Activated naive CD4-positive, alpha-beta T cell treated with anti-CD3 and anti-CD28 coated beads, Interleukin-2, amount 50 U/mL, for 16 hours (primary cell): ENCODE measurements at regions not wholly inside any gene's neighbourhood (a gene's known extent, or its start where the extent isn't known, plus 50 kb on each side); places are given as distances from the start of the nearest gene placed in this dataset.
"Not testable (repeated sequence)": the region's sequence is repeated elsewhere in the genome, so short reads cannot be mapped to it uniquely, and the experiment has no call there.

Experiments
- DNase-seq: peaks from one replicate; pipeline ENCODE4 v3.0.0-alpha.2; 2020

DNA sequence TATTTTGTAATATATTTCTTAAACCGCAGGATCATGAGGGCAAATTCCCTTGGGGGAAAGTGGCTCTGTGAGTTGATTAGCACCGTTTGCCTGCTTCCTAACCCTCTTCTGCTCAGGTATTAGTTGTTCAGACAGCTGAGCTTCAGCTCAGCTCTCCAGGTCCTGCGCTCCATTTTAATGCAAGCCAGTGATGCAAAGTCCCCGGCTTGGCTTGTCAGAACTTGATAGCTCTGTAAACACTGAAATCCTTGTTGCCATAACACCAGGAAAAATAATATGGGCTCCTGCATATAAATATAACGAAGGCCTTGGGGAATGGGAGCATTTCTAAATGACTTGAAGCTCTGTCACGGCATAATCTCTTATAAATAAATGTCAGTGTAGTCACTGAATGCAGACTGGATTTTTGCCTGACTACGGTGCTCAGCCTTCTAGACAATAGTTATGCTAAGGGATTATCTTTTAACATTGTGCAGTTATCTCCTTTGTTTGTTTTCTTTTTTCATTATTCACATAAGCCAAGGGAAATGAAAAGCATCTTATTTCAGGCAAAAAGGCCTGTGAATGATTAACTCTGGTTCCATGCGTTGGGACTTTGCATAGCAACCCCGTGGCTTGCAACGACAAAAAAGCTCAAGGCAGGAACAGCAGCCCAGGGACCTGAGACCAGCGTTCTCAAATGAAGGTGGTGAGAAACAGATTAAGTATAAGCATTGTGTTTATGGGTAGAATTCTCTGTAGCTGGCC, 253.2 kb downstream of the SPRY1 start:
- no peak for DNase-seq

DNA sequence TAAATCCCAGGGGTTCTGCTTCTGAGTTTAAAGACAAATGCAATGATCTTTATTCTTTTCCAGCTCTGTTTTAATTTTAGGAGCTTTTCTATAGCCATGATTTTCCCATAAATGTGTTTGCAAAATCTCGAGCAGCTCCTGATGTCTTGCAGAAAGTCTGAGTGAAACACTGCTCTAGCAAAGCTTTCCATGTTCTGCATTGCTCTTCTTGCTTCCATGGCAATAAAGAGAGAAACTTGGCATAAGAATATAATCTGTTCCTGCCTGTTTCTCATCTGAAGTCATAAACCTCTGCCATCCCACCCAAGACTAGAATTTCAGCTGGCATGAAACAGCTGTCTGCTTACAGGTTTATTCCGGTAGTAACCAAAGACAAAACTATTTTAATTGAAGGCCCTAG, 254.5 kb downstream of the SPRY1 start:
- DNase-seq: no peak

DNA sequence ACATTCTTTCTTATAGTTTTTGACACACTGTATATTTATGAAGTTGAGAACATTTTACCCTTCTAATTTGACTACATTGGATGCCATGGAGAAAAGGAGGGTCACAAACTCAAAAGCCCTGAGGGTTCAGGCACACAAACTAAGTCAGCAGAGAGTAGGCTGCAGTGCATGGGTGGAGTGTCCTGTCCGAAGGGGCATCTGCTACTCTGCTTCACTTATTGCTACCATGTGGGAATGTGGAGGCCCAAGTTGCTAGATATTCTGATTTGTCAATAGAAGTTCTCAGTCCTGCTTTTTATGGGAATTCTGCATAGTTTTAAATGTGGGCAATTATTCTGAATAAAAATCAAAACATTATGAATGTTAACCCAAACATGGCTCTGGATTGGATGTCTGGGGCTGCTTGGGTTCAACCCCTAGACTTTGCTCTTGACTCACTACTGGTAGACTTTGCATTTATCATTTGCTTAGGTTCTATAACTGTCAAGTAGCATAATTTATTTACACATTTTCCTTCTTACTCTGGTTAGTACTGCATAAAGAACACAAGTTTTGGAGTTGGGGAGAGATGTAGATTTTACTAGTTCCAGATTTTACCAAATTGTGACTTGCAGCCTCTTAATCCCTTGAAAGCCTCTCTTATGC, 255.1 kb downstream of the SPRY1 start:
- DNase-seq: no peak

DNA sequence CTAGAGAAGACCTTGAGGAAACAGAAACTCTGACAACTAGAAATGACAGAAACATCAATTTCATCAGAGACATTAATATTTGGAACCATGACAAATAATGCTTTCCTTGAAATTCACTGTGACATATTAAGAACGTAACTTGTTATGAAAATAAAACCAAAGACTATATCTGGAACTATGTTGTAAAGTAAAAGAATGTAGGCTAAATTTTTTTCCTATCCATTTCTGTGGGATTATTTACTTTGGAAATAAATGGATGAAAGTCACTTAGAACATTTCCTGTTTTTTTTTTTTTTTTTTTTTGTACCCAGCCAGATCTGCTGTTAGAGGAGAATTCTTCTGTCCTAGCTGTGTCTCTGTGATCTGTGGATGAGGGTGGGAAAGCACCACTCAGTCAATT, 255.9 kb downstream of the SPRY1 start:
- DNase-seq: no peak

DNA sequence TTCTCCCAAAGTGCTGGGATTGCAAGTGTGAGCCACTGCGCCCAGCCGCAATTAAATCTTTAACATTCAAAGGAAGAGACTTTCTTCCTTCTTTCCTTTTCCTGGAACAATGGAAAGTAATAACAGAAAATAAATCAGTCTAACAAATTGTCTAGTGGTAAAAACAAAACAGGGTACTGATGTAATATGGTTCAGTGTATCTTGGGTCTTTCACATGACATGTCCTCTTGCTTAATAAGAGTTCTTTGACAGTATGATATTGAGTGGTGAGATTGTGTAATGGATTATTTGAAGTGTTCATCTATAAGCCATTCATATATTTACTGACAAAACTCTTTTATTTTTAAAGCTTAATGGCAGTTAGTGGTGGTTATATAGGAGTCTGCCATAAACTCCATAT, 256.6 kb downstream of the SPRY1 start:
- DNase-seq: no peak

DNA sequence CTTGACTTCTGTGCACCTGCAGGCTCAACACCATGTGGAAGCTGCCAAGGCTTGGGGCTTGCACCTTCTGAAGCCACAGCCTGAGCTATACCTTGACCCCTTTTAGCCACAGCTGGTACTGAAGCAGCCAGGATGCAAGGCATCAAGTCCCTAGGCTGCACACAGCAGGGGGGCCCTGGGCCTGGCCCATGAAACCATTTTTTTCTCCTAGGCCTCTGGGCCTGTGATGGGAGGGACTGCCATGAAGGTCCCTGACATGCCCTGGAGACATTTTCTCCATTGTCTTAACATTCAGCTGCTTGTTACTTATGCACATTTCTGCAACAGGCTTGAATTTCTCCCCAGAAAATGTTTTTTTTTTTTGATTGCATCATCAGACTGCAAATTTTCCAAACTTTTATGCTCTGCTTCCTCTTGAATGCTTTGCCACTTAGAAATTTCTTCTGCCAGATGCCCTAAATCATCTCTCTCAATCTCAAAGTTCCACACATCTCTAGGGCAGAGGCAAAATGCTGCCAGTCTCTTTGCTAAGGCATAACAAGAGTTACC, 260.2 kb downstream of the SPRY1 start:
- DNase-seq: not testable (repeated sequence)

DNA sequence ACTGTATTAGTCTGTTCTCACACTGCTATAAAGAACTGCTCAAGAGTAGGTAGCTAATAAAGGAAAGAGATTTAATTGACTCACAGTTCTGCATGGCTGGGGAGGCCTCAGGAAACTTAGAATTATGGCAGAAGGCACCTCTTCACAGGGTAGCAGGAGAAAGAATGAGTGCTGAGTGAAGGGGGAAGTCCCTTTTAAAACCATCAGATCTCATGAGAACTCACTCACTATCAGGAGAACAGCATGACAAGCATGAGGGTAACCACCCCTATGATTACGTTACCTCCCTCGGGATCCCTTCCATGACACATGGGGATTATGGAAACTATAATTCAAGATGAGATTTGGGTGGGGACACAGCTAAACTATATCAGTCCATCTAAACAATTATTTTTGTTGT, 261.0 kb downstream of the SPRY1 start:
- not testable (repeated sequence) for DNase-seq

DNA sequence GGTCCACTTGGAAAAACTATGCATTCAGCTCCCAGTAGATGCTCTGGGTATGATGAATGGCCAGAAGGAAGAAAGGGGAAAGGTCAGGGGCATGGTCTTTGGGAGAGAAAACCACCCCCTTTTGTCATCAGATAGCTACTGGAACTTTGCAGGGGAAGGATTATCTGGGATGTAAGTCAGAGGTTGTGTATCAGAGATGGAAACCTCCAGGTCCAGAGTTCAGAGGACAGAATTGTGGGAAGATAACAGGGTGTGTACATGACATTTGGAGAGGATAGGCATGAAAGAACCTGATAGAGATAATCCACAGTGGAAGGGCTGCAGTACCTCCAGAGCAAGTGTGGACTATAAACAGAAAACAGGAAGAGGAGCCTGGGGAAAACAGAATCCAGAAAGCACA, 262.7 kb downstream of the SPRY1 start:
- no peak for DNase-seq

DNA sequence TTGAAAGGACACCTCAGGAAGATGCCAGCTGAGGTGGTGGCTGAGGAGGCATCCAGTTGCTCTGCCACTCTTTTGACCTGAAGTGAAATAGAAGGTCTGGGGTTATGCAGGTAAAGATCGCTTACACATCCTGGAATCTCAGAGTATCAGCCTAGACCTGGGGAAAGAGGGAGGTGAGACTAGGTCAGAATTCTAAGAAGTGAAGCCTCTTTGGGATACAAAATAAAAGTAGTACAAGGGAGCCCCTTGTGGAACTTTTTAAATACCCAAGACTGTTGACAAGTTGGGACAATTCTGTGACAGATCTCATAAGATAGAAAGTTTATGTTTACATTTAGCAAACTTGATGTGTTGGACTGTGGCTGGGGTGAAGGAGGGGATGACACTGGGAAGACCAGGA, 263.1 kb downstream of the SPRY1 start:
- DNase-seq: no peak

DNA sequence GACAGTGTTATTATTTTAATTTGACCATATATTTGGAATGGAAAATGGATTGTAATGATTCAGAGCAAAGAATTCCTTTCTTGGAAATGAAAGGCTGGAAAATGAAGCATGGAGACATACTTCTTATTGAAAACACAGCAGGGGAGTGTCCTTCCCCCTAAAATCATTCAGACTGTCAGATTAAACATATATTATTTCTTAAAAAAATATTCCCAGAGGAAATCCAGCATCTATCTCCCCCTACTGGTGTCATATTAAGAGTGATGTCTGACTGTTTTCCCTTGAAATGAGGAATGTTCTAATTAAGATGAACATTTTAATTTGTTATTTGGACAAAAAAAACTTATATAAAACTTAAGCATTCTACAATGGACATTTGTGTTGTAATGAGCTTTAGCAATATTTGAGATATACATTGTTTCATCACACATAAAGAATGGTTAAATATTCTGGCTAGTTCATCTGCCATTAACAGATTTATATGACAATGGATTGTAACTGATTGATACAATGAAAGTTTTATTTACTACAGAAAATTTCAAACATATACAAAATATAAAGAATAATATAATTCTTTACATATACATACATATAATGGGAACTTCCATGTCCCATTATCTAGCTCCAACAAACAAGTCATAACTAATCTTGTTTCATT, 264.6 kb downstream of the SPRY1 start:
- DNase-seq: no peak

DNA sequence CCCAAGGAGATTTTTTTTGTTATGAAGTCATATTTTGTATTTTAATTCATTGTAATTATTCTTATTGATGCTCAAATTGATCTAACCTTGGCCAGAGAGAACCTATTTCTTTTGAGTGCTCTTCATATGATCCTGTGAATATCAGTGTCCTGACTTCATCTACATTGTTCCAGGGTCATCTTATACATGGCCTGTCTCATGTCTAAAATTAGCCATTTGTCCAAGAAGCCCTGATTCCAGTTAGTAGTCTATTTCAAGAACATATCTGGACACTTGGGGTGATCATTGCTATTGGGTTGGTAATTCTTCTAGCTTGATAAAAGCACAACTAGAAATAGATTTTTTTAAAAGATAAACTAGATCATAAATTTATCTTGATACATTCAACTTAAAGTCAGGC, 266.2 kb downstream of the SPRY1 start:
- DNase-seq: no peak

DNA sequence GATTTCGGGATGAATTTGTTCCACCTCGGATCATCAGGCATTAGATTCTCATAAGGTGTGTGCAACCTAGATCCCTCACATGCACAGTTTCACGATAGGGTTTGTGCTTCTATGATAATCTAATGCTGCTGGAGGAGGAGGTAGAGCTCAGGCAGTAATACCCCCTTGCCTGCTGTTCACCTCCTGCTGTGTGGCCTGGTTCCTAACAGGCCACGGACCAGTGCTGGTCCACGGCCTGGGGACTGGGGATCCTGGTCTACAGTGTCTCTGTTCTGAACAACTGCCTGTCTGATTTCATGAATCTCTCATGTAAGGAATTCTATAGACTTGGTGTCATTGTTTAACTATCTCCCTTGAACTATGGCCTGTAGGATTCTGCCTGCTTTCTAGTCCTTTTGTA, 269.9 kb downstream of the SPRY1 start:
- DNase-seq: no peak

DNA sequence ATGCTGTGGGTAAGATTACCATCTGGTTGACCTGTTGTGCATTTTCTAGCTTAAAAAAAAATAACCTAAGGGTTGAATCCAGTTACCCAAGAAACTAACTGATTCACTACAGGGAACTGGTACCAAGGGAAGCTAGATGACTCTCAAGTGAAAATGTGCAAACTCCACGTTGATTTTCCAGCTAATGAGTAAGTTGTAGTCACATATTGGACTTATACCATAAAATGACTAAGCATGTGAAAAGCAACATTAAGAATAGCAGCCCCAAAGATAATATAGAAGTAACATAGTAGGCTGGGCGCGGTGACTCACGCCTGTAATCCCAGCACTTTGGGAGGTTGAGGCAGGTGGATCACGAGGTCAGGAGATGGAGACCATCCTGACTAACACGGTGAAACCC, 270.9 kb downstream of the SPRY1 start:
- DNase-seq: no peak

DNA sequence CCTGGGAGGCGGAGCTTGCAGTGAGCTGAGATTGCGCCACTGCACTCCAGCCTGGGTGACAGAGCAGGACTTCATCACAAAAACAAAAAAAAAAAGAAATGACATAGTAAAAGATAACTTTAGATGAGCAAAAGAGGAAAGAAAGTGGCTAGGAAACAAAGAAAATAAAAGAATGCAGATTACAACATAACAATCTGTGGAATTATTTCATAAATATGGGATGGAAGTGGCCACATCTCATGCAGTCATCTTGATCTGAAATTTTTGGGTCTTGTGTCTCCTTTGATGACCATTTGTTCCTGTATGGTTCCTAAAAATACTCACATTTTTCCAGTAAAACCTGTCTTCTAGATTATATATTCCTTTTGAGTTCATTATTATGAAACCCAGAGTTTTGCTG, 271.4 kb downstream of the SPRY1 start:
- DNase-seq: no peak

DNA sequence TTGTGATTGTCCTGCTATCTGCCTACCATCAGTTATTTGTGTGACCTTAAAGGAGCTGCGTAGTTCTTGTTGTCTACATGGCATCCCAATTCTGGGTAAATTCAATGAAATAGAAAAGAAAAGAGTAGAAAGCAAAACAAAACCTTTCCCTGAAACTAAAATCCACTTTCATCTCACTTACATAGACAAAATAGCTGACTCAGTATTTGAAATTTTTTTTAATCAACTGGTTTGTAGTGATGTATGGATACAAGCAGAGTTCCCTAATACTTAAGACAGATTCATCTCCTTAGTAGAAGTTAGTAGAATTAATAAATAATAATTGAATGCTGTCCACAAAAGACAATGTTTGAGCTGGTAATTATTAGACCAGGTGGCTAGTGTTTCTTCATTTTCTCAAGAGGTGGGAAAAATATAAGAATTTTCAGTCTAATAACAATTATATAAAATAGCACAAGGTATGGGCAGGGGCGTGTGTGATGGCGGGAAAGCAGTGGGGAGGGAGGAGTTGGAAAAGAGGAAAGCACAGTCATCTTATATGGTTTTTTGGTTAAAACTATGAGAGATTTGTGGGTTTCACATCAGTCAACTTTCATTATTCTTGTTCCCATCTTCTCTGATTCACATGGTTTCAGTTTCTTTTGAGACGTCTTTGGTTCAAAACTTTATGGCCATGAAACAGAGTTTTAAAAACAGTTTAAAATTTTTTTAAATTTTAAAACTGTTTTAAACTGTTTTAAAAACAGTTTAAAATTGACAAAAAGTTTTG, 275.2 kb downstream of the SPRY1 start:
- DNase-seq: peak; percentile 14

DNA sequence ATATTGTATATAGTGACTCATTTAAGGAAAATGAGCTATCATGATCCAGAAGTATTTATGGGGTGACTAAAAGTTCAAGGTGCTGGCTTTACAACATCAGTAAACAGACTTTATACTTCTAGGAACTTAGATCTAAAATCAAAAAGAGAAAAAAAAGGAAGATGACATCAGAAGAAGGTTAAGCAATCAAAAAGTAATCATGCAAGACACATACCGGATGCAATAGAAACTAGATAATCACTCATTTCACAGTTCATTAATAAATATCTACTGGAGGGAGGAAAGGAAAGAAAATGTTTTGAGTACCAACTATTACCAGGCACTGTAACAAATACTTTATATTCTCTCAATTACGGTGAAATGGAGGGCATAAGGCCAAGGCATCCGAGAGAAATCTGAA, 276.4 kb downstream of the SPRY1 start:
- DNase-seq: no peak

DNA sequence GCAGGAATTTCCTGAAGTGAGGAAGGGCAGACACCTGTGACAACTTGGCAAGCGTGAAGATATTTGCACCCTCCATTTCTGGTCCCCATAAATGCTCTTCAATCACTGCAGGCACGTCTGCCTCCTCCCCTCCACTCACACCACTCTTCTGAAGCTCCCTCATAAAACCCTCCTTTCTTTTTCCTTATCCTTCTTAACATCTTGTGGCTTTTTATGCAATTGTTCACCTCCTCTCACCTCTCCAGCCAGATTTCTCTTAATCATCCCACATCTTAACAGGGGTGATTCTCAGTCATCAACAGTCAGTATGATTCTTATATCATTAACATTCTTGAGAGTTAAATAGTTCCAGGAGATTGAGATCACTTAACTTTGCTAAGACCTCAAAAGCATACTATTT, 277.4 kb downstream of the SPRY1 start:
- DNase-seq: no peak

DNA sequence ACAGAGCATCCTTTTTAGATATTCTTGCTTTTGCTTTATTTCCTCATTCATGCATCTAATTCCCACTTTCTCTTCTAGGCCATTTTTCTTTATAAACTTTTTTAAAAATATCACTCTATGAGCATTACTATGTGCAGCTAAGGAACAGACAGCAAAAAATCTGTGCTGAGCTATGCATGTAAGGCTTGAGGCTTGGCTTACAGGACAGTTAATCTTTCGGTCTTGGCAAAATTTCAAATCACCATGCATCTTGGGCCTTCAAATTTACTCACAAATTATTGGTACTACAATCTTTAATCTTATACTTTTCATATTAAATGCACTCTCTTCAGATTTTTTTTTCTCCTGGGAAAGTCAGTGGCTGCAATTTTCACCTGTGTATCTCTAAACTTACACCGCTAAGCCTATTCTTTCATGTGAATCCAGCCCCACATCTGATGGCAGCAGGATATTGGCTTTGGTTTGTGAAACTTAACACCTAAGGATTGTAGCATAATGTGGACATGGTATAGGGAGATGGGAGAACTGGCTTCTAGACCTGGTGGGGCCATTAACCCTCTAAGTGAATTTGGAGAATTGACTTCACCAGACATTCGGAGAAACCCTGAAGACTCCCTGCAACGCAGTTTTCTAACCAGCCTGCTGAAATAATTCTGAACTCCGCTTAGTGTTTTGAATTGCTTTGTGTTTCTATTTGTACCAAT, 278.3 kb downstream of the SPRY1 start:
- no peak for DNase-seq

DNA sequence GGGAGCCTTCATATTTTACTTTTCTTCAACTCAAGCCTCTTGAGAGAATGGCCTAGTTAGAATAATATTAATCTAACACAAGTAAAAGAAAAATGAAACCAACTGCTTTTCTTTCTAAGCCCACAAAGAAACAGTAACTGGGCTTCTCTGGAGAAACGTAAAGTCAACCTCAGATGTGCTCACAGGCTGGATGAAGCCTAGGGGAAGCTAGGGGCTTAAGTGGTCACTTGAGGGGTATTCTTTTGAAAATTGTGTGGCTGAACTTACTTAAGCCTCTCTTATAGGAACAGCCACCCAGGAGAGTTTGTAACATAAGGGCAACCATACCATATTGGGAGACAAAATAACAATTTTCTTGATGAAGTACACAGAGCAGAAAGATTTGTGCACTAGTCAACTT, 279.0 kb downstream of the SPRY1 start:
- no peak for DNase-seq

DNA sequence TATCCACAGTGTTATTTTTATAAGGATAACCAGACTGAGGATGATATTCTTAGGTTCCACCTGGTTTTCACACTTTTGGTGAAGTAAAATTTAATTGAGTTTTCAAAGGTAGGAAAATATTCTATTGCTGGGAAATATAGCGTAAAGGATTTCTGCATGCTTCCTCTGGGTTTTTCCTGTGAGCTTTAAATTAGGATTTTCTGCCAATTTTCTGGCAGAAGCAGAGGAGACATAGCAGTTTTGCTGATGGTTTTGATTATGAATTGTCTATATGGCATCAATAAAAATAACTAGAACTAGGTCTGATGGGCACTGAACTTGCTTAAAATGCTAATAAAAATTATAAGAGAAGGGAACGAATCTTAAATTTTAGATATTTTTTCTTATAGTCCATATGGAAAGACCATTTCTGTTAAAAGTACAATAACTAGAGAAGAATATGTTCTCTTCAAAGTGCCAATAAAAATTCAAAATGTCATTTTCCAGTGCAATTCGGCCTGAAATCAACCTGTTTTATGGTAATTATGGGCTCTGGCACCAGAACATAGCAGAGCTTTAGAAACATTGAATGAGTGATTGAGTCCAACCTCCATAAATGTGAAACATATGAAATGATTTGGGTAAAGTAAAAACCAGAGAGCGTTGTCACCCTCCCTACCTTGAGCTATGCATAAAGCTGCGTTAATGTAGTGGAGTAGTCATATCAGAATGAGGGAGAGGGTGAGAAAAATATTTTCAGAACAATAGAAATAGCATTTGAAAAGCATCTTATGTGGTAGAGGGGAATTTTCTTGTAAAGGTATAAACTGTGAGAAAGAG, 279.7 kb downstream of the SPRY1 start:
- no peak for DNase-seq

DNA sequence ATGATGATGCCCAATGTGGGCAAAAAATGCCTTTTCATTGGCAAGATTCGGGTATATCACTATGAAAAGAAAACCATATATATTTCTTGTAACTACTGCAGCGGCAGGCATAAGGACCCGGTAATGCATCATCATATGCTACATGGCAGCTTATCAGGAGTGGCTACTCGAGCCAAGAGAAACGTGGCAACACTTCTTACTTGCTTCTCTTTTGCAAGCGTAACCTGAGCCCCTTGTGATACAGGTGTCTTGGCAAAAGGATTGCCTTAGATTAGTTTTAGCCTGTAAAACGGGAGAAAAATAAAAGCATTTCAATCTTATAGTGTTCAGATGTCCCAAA, 280.3 kb downstream of the SPRY1 start:
- DNase-seq: no peak

DNA sequence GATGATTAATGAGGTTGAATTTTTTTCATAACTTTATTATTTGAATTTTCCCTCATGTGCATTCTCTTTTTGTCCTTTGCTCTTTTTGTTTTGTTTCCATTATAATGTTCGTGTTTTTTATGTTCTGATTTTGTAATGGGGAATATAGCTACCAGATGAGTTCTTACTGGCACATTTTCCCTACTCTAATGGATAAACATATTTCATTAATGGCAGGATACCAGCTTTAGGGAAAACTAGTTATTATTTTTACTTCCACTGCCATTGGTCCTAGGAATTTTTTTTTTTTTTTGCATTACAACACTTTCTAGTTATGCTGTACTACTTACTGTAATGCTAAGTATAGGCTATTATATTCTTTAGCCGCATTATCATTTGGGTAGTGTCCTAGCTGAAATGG, 286.3 kb downstream of the SPRY1 start:
- DNase-seq: no peak
